ENCODE measurements at regions not wholly inside any gene's neighbourhood (a gene's known extent, or its start where the extent isn't known, plus 50 kb on each side); places are given as distances from the start of the nearest gene placed in this dataset.

- no peak for TF ChIP-seq ZNF391 (tag by site-specific recombination; IDR thresholded peaks at IDR 0.05; ENCODE audit: borderline replicate concordance, low read depth)
- TF ChIP-seq, protein P1, sequence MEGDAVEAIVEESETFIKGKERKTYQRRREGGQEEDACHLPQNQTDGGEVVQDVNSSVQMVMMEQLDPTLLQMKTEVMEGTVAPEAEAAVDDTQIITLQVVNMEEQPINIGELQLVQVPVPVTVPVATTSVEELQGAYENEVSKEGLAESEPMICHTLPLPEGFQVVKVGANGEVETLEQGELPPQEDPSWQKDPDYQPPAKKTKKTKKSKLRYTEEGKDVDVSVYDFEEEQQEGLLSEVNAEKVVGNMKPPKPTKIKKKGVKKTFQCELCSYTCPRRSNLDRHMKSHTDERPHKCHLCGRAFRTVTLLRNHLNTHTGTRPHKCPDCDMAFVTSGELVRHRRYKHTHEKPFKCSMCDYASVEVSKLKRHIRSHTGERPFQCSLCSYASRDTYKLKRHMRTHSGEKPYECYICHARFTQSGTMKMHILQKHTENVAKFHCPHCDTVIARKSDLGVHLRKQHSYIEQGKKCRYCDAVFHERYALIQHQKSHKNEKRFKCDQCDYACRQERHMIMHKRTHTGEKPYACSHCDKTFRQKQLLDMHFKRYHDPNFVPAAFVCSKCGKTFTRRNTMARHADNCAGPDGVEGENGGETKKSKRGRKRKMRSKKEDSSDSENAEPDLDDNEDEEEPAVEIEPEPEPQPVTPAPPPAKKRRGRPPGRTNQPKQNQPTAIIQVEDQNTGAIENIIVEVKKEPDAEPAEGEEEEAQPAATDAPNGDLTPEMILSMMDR (tag by site-specific recombination; IDR thresholded peaks at IDR 0.05): no peak
- TF ChIP-seq, protein P2, sequence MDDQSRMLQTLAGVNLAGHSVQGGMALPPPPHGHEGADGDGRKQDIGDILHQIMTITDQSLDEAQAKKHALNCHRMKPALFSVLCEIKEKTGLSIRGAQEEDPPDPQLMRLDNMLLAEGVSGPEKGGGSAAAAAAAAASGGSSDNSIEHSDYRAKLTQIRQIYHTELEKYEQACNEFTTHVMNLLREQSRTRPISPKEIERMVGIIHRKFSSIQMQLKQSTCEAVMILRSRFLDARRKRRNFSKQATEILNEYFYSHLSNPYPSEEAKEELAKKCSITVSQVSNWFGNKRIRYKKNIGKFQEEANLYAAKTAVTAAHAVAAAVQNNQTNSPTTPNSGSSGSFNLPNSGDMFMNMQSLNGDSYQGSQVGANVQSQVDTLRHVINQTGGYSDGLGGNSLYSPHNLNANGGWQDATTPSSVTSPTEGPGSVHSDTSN (CRISPR knock-in tag; IDR thresholded peaks at IDR 0.05): no peak
- TF ChIP-seq ZSCAN30 (tag by site-specific recombination; IDR thresholded peaks at IDR 0.05): no peak
- no peak for TF ChIP-seq ZNF239 (tag by site-specific recombination; IDR thresholded peaks at IDR 0.05)
Observed at GRCh38 chr10:94264085-94264484, 98.7 kb downstream of the NOC3L start.

All from HEK293 (cell line).